H1 (cell line): ENCODE measurements at regions not wholly inside any gene's neighbourhood (a gene's known extent, or its start where the extent isn't known, plus 50 kb on each side); places are given as distances from the start of the nearest gene placed in this dataset.

ENCODE experiments used
- CTCF ChIA-PET: fragments of 300-600 bp; sonication (Branson Sonifier 250); formaldehyde crosslinking; loops from one replicate; lab custom pipeline; 2021; ENCODE audit not compliant: partially characterized antibody; lab: Charles Lee
- POLR2A ChIA-PET: fragments of 300-600 bp; sonication (Branson Sonifier 250); formaldehyde crosslinking; loops from one replicate; lab custom pipeline; 2021; ENCODE audit warnings: inconsistent platforms; ENCODE audit not compliant: partially characterized antibody; lab: Charles Lee
- DNase-seq, 2 experiments: peaks; one replicate each; pipeline versions ENCODE4 v3.0.0 to v3.0.0-alpha.2; 2010 to 2022; ENCODE audit warnings: low spot score in 2 of 2, low read depth in 1 of 2, mixed read lengths in 1 of 2
- FAIRE-seq: peaks from 2 replicates; lab custom pipeline; 2011; peaks lifted over from hg19 to GRCh38; lab: Jason Lieb, UNC
- H2AFZ ChIP-seq: 2 replicates; pipeline ENCODE4 v1.8.1; 2012; ENCODE audit warnings: low read length, inconsistent platforms
- H2AK5ac ChIP-seq: 2 replicates; pipeline ENCODE4 v1.6.1; 2013; ENCODE audit warnings: low read depth, low read length
- H2BK120ac ChIP-seq: replicated peaks from 2 replicates; pipeline ENCODE3; 2013; ENCODE audit warnings: low read depth, low read length, inconsistent platforms
- H2BK12ac ChIP-seq: 2 replicates; pipeline ENCODE4 v1.6.1; 2013; ENCODE audit warnings: low read depth, low read length
- H2BK15ac ChIP-seq: 2 replicates; pipeline ENCODE4 v1.6.1; 2013; ENCODE audit warnings: low read length
- H2BK20ac ChIP-seq: 2 replicates; pipeline ENCODE4 v1.6.1; 2013; ENCODE audit warnings: low read length
- H2BK5ac ChIP-seq: 2 replicates; pipeline ENCODE4 v1.6.1; 2013; ENCODE audit warnings: low read depth, low read length
- H3K14ac ChIP-seq: 2 replicates; pipeline ENCODE4 v1.6.1; 2013; ENCODE audit warnings: inconsistent platforms; ENCODE audit not compliant: insufficient read length
- H3K18ac ChIP-seq: 2 replicates; pipeline ENCODE4 v1.6.1; 2013; ENCODE audit warnings: low read length; ENCODE audit errors: extremely low read depth
- H3K23ac ChIP-seq: 2 replicates; pipeline ENCODE4 v1.6.1; 2013; ENCODE audit warnings: inconsistent platforms; ENCODE audit not compliant: insufficient read length
- H3K23me2 ChIP-seq: 2 replicates; pipeline ENCODE4 v1.6.1; 2013; ENCODE audit warnings: low read depth, low read length
- H3K27ac ChIP-seq: 2 replicates; pipeline ENCODE4 v1.6.1; 2011; ENCODE audit warnings: low read depth, low read length, inconsistent platforms
- H3K27me3 ChIP-seq, 4 experiments: replicated peaks in 1 of 4; 1 replicate in 1 of 4; 2 replicates in 3 of 4; pipeline versions ENCODE4 v1.6.1 to v1.8.1; 2011 to 2013; ENCODE audit warnings: low read length in 3 of 4, mild to moderate bottlenecking in 3 of 4, inconsistent platforms in 2 of 4, mixed read lengths in 2 of 4, moderate library complexity in 1 of 4; ENCODE audit not compliant: control insufficient read depth in 3 of 4, insufficient read depth in 3 of 4; ENCODE audit errors: extremely low read depth in 1 of 4
- H3K36me3 ChIP-seq, 4 experiments: 2 replicates each; pipeline versions ENCODE4 v1.6.1 to v1.8.1; 2011 to 2013; ENCODE audit warnings: mild to moderate bottlenecking in 4 of 4, low read length in 3 of 4, moderate library complexity in 2 of 4, control low read depth in 1 of 4, inconsistent platforms in 1 of 4; ENCODE audit not compliant: insufficient read depth in 4 of 4, control insufficient read depth in 2 of 4
- H3K4ac ChIP-seq: replicated peaks from 2 replicates; pipeline ENCODE3; 2013; ENCODE audit warnings: low read length, low read depth, mixed read lengths, inconsistent platforms; ENCODE audit not compliant: insufficient read length
- H3K4me1 ChIP-seq, 4 experiments: replicated peaks in 1 of 4; 1 replicate in 1 of 4; 2 replicates in 3 of 4; pipeline versions ENCODE4 v1.6.1 to v1.8.1; 2011 to 2013; ENCODE audit warnings: low read length in 3 of 4, inconsistent platforms in 2 of 4, mixed read lengths in 1 of 4; ENCODE audit not compliant: insufficient read depth in 4 of 4, control insufficient read depth in 3 of 4
- H3K4me2 ChIP-seq, 2 experiments: 2 replicates each; pipeline versions ENCODE4 v1.6.1 to v1.8.1; 2011 to 2013; ENCODE audit warnings: low read depth in 2 of 2, low read length in 2 of 2, control low read depth in 1 of 2, inconsistent platforms in 1 of 2, mild to moderate bottlenecking in 1 of 2; ENCODE audit not compliant: insufficient read depth in 1 of 2
- H3K4me3 ChIP-seq, 4 experiments: fragments of 200-600, 300-600 bp in 1 of 4; sonication (generic), shearing (Covaris generic), sonication (Bioruptor Twin) in 1 of 4; 2 replicates each; pipeline versions ENCODE4 v1.5.1 to v1.8.1; 2011 to 2016; ENCODE audit warnings: low read length in 4 of 4, low read depth in 3 of 4, control low read depth in 2 of 4, inconsistent platforms in 2 of 4, mild to moderate bottlenecking in 2 of 4, mixed read lengths in 1 of 4, moderate library complexity in 1 of 4; ENCODE audit not compliant: insufficient read depth in 2 of 4; ENCODE audit errors: extremely low read depth in 1 of 4
- H3K56ac ChIP-seq: replicated peaks from 2 replicates; pipeline ENCODE3; 2013; ENCODE audit warnings: low read depth, mild to moderate bottlenecking, mixed read lengths, low read length, inconsistent platforms; ENCODE audit not compliant: insufficient read length
- H3K79me1 ChIP-seq: 2 replicates; pipeline ENCODE4 v1.6.1; 2013; ENCODE audit warnings: low read depth, low read length, control low read depth
- H3K79me2 ChIP-seq, 2 experiments: 2 replicates each; pipeline versions ENCODE4 v1.6.1 to v1.8.1; 2012 to 2013; ENCODE audit warnings: low read length in 2 of 2, mild to moderate bottlenecking in 2 of 2, inconsistent platforms in 1 of 2; ENCODE audit not compliant: insufficient read depth in 2 of 2, control insufficient read depth in 1 of 2
- H3K9ac ChIP-seq, 4 experiments: replicated peaks in 1 of 4; 1 replicate in 1 of 4; 2 replicates in 3 of 4; pipeline versions ENCODE4 v1.6.1 to v1.8.1; 2011 to 2013; ENCODE audit warnings: low read depth in 3 of 4, low read length in 3 of 4, control low read depth in 2 of 4, mild to moderate bottlenecking in 2 of 4, moderate library complexity in 2 of 4, inconsistent platforms in 1 of 4; ENCODE audit errors: extremely low read depth in 1 of 4
- H3K9me3 ChIP-seq, 2 experiments: 2 replicates each; pipeline versions ENCODE4 v1.6.1 to v1.8.1; 2012 to 2013; ENCODE audit warnings: mild to moderate bottlenecking in 2 of 2, moderate library complexity in 2 of 2, control low read depth in 1 of 2, inconsistent platforms in 1 of 2, low read depth in 1 of 2, low read length in 1 of 2, mixed read lengths in 1 of 2; ENCODE audit not compliant: insufficient read depth in 2 of 2
- H4K20me1 ChIP-seq, 2 experiments: replicated peaks in 1 of 2; 2 replicates each; pipeline versions ENCODE3 to v1.8.1; 2011 to 2013; ENCODE audit warnings: inconsistent platforms in 2 of 2, low read length in 2 of 2, mild to moderate bottlenecking in 1 of 2; ENCODE audit not compliant: insufficient read depth in 2 of 2, control insufficient read depth in 1 of 2
- H4K5ac ChIP-seq: 2 replicates; pipeline ENCODE4 v1.6.1; 2013; ENCODE audit warnings: low read length, low read depth, mixed read lengths, inconsistent platforms; ENCODE audit not compliant: insufficient read length
- H4K8ac ChIP-seq: 2 replicates; pipeline ENCODE4 v1.8.0; 2013; ENCODE audit warnings: mild to moderate bottlenecking, moderate library complexity, low read length, inconsistent platforms; ENCODE audit not compliant: insufficient read depth; ENCODE audit errors: extremely low read depth
- H4K91ac ChIP-seq: replicated peaks from 2 replicates; pipeline ENCODE3; 2013; ENCODE audit warnings: low read length, mixed read lengths, inconsistent platforms; ENCODE audit not compliant: insufficient read length
- CTBP2 ChIP-seq: IDR thresholded peaks from 2 replicates; pipeline ENCODE4 v1.7.0; 2011; ENCODE audit warnings: borderline replicate concordance, mild to moderate bottlenecking, moderate library complexity, mixed read lengths, low read length; ENCODE audit not compliant: insufficient read depth, insufficient read length
- WGBS, 2 experiments: shearing (Covaris generic) in 1 of 2; methylation state at CpG; one replicate each; pipeline versions ENCODE4 v1.1.6 to v1.1.7; 2013 to 2015; ENCODE audit warnings: low lambda C conversion rate in 2 of 2, mixed read lengths in 2 of 2, inconsistent platforms in 1 of 2, low coverage in 1 of 2, missing lambda C conversion rate in 1 of 2; ENCODE audit not compliant: insufficient replicate concordance in 2 of 2, insufficient coverage in 1 of 2, insufficient read length in 1 of 2; ENCODE audit errors: extremely low coverage in 1 of 2, missing lambda C conversion rate in 1 of 2; 5-methylcytosine and 5-hydroxymethylcytosine counted together

DNA sequence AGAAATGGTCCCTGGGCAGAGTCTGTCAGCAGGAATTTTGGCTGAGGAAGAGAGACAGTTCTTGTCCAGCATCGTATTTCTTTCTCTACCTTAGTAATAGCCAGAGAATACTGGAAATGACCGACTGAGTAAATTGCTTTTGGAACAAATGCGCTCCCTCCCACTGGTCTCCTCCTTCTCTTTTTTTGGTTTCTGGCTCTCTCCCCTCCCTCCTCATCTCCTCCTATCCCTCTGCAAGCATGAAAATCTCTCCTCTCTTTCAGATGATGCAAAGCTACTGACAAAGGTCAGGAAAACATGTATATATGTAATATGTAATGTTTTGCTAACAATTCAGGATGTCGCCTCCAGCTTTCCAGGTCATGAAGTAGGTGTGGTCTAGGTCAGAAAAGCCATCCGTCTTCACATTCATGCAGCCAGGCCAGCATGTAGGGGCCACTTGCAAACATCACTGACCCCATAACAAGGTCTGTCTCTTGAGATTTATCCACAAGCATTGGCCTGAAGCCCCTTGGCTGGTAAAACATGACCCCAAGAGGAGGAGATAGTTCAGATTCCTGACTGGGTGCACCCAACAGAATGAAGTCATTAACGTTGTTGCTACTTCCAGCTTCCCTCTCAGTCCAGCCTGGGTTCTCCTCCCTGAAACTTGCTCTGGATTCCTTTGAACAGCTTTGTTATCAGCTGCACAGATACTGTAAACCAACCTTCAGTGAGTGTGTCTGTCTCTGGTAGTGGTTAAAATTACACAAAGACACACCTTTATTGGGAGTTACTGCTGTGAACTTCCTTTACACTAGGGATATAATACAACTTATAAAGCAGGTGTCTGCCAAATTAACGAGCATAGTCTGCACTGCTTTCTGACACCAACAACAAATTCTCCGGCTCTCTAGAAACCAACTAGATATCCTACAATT lies 864.4 kb upstream of the KLHL29 start:
- Histone ChIP-seq H2AFZ (no peak overlapping the region), H3K27ac (no peak overlapping the region), H3K79me2 (no peaks in the 10 kb centered on the region), H4K20me1 (no peaks in the 10 kb centered on the region), H2AK5ac (no peak overlapping the region), H3K18ac (no peak overlapping the region), H3K79me1 (no peaks in the 10 kb centered on the region), H3K9me3 (no peaks in the 10 kb centered on the region), H3K4me2 (no peak overlapping the region), H4K5ac (no peak overlapping the region), H2BK12ac (no peak overlapping the region), H2BK120ac (no peak overlapping the region), H4K91ac (no peak overlapping the region), H3K14ac (no peak overlapping the region), H2BK20ac (no peak overlapping the region), H3K23ac (no peak overlapping the region), H3K4ac (no peak overlapping the region), H3K4me3 (no peak overlapping the region), H3K4me1 (no peaks in the 10 kb centered on the region; a peak in 1 of 7 replicates), H3K9ac (no peak overlapping the region)
- no peak for FAIRE-seq
- 91% methylated on average over 8 of the region's 8 CpGs; no CpG with 5 or more reads in 1 of the 2 experiments for WGBS, 2 experiments
- CTCF ChIA-PET: interaction anchor here (1.3 kb wide), 1 partner anchor 10 kb away, joined by 5 read pairs; no protein-coding TSS in a partner anchor
- TF ChIP-seq CTBP2: no peak
- TF ChIP-seq, all 59 proteins: peak for 0
- POLR2A ChIA-PET: interaction anchor here (0.5 kb wide), 1 partner anchor 10 kb away, joined by 4 read pairs; no protein-coding TSS in a partner anchor
- no peak overlapping the region for H4K8ac ChIP-seq
- no peak overlapping the region for H2BK15ac ChIP-seq
- no peaks in the 10 kb centered on the region for H3K27me3 ChIP-seq
- no peak overlapping the region for H3K56ac ChIP-seq
- no peaks in the 10 kb centered on the region for H3K36me3 ChIP-seq
- DNase-seq: no peak
- H2BK5ac ChIP-seq: no peak overlapping the region
- no peaks in the 10 kb centered on the region for H3K23me2 ChIP-seq
